NCI-H2029 (cell line): ENCODE measurements at regions not wholly inside any gene's neighbourhood (a gene's known extent, or its start where the extent isn't known, plus 50 kb on each side); places are given as distances from the start of the nearest gene placed in this dataset.

Experiments used
- DNase-seq: peaks from one replicate; lab custom pipeline; 2025; lab: John Stamatoyannopoulos, UW

DNA sequence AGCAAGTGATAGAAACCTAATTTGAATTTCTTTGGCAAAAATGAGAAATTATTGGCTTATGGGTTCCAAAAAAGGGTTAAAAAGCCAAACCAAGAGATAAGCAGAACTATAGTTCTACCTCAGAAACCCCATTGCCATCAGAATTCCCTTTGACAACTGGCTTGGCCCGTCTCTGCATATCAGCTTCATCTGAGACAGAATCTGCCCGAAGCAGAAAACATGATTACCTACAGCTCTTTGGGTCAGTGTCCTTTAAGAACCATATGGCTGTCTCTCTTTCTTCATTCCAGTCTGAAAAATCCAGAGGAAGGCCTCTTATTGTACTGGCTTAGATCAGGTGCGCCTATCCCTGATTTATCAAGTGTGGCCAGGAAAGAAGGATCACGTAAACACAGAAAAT, 49.8 kb upstream of the AGPS start:
- no peak for DNase-seq
